HEK293T (cell line): ENCODE measurements at regions not wholly inside any gene's neighbourhood (a gene's known extent, or its start where the extent isn't known, plus 50 kb on each side); places are given as distances from the start of the nearest gene placed in this dataset.

Source experiments
- CTCF ChIA-PET: fragments of 350-600 bp; formaldehyde crosslinking; extraction: SDS; loops from one replicate; lab custom pipeline; 2021; ENCODE audit warnings: antibody characterized with exemption, inconsistent platforms; lab: Yijun Ruan, JAX
- POLR2A ChIA-PET: fragments of 350-600 bp; formaldehyde crosslinking; extraction: SDS; loops from one replicate; lab custom pipeline; 2020; ENCODE audit warnings: antibody characterized with exemption, inconsistent platforms; lab: Yijun Ruan, JAX
- DNase-seq: peaks from one replicate; pipeline ENCODE4 v3.0.0; 2012; ENCODE audit warnings: mixed read lengths; ENCODE audit errors: extremely low spot score
- ARNT ChIP-seq: fragments of 450-650 bp; IDR thresholded peaks from 2 replicates; pipeline ENCODE4 v1.6.1; 2017; ENCODE audit warnings: mild to moderate bottlenecking
- BHLHE40 ChIP-seq: fragments of 450-650 bp; IDR thresholded peaks from 2 replicates; pipeline ENCODE4 v1.6.1; 2016; ENCODE audit warnings: mild to moderate bottlenecking, moderate library complexity, borderline replicate concordance
- CTBP1 ChIP-seq: fragments of 450-650 bp; IDR thresholded peaks from 2 replicates; pipeline ENCODE4 v1.6.1; 2016; ENCODE audit warnings: borderline replicate concordance
- ELF4 ChIP-seq: fragments of 450-650 bp; IDR thresholded peaks from 2 replicates; pipeline ENCODE4 v1.6.1; 2017; ENCODE audit warnings: antibody characterized with exemption
- FOXA1 ChIP-seq: fragments of 450-650 bp; IDR thresholded peaks from 2 replicates; pipeline ENCODE4 v1.6.1; 2016; ENCODE audit warnings: mild to moderate bottlenecking
- FOXK2 ChIP-seq: fragments of 450-650 bp; IDR thresholded peaks from 2 replicates; pipeline ENCODE4 v1.6.1; 2016; ENCODE audit warnings: mild to moderate bottlenecking
- FOXM1 ChIP-seq: fragments of 450-650 bp; IDR thresholded peaks from 2 replicates; pipeline ENCODE4 v1.6.1; 2017; ENCODE audit warnings: mild to moderate bottlenecking, borderline replicate concordance
- HDGF ChIP-seq: fragments of 450-650 bp; IDR thresholded peaks from 2 replicates; pipeline ENCODE4 v1.6.1; 2017; ENCODE audit warnings: antibody characterized with exemption, borderline replicate concordance
- L3MBTL2 ChIP-seq: fragments of 450-650 bp; conservative IDR thresholded peaks from 2 replicates; pipeline ENCODE4 v1.6.1; 2016; ENCODE audit warnings: mild to moderate bottlenecking
- LEF1 ChIP-seq: fragments of 450-650 bp; IDR thresholded peaks from 2 replicates; pipeline ENCODE4 v1.6.1; 2017; ENCODE audit warnings: mild to moderate bottlenecking, borderline replicate concordance
- NFRKB ChIP-seq: fragments of 450-650 bp; IDR thresholded peaks from 2 replicates; pipeline ENCODE4 v1.6.1; 2016; ENCODE audit warnings: mild to moderate bottlenecking, moderate library complexity
- PKNOX1 ChIP-seq: fragments of 450-650 bp; IDR thresholded peaks from 2 replicates; pipeline ENCODE4 v1.6.1; 2016
- SP1 ChIP-seq: fragments of 450-650 bp; IDR thresholded peaks from 2 replicates; pipeline ENCODE4 v1.6.1; 2017
- SUZ12 ChIP-seq: fragments of 450-650 bp; IDR thresholded peaks from 2 replicates; pipeline ENCODE4 v1.6.1; 2016; ENCODE audit warnings: mild to moderate bottlenecking
- TARDBP ChIP-seq: fragments of 450-650 bp; IDR thresholded peaks from 2 replicates; pipeline ENCODE4 v1.6.1; 2016
- ZNF384 ChIP-seq: fragments of 450-650 bp; IDR thresholded peaks from 2 replicates; pipeline ENCODE4 v1.6.1; 2016

DNA sequence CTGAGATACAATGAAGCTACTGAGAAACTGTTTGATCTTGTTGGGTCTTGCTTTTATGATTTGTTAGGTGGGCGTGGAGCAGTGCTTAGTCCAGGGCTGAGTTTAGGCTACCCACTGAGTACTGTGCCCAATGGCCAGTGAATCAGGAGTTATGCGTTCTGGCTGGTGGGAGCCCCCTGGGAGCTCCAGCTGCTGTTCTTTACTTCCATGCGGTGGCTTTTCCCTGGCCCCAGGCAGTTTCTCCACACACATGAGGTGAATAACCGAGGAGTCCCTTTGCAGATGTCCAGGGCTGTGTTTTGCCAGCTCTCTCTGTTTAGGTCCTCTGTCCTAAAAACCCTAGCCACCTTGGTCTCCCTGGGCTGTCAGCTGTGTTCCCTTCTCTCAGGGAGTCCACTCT lies 106.5 kb downstream of the KLF13 start:
- CTCF ChIA-PET = no interaction called here
- POLR2A ChIA-PET = interaction anchor here (0.6 kb wide), 1 partner anchor 36 kb away, joined by 3 read pairs; no protein-coding TSS in a partner anchor

GRCh38 chr15:31433574-31433973 lies 106.9 kb downstream of the KLF13 start:
- POLR2A ChIA-PET = no interaction called here

More for the DNA sequence above, 106.5 kb downstream of the KLF13 start:
- no peak for DNase-seq
- TF ChIP-seq ELF4 = no peak
- TF ChIP-seq SUZ12 = no peak
- TF ChIP-seq HDGF = no peak
- TF ChIP-seq FOXM1 = no peak
- no peak for TF ChIP-seq L3MBTL2
- no peak for TF ChIP-seq BHLHE40
- no peak for TF ChIP-seq PKNOX1
- TF ChIP-seq NFRKB = no peak

GRCh38 chr15:31434275-31434587 lies 107.6 kb downstream of the KLF13 start:
- no peak for DNase-seq
- POLR2A ChIA-PET = interaction anchor here (1.7 kb wide), 1 partner anchor 108 kb away, joined by 7 read pairs; the partner anchor contains the start of gene KLF13

More at GRCh38 chr15:31433574-31433973, 106.9 kb downstream of the KLF13 start:
- CTCF ChIA-PET = no interaction called here
- no peak for DNase-seq
- TF ChIP-seq ELF4 = no peak
- no peak for TF ChIP-seq L3MBTL2
- no peak for TF ChIP-seq SUZ12
- TF ChIP-seq NFRKB = no peak
- TF ChIP-seq PKNOX1 = no peak

DNA sequence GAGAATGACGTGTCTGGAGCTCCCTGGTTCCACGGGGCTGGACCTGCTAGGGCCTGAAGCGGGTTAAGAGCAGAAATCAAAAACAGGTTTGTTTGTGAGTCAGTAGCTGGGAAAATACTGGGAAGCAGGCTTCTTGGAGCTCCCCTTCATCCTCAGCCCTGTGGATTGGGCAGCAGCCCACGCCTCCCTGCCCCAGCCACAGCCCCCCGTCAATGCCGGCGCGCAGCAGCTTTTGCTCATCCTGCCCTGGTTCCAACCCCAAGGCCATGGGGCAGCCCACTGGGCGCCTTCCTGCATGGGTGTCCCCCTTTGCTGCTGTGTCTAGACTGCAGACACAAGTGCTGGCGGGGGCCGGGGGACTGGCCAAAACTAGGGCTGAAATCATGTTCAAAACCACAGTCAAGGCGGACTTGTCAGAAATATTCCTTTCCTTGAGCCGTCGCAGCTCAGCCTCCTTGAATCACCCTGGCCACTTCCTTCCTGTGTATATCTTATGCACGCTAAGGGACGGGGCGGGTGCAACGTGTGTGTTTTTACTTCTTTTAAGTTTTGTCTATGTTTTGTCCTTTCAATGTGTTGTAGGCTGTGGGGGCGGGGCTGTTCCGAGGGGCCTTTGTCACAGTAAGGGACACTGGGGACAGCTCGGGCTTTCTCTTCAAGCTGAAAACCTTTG lies 108.1 kb downstream of the KLF13 start:
- CTCF ChIA-PET = interaction anchor here (0.7 to 1.5 kb wide), 7 partner anchors 14 to 450 kb away, joined by 3 to 6 read pairs (median 4); no protein-coding TSS in a partner anchor
- DNase-seq = no peak
- POLR2A ChIA-PET = interaction anchor here (0.7 to 1.7 kb wide), 3 partner anchors 35 to 219 kb away, joined by 3 to 7 read pairs (median 3); partner anchors contain the start of gene KLF13
- TF ChIP-seq FOXA1 (no peak), LEF1 (no peak), ELF4 (no peak), ARNT (no peak), ZNF384 (no peak), SP1 (no peak), CTBP1 (no peak), BHLHE40 (no peak)

More at GRCh38 chr15:31434275-31434587, 107.6 kb downstream of the KLF13 start:
- TF ChIP-seq L3MBTL2 = no peak
- TF ChIP-seq FOXK2 = no peak
- TF ChIP-seq TARDBP = no peak
- no peak for TF ChIP-seq SUZ12
- TF ChIP-seq ARNT = no peak
- no peak for TF ChIP-seq HDGF
- no peak for TF ChIP-seq SP1
- no peak for TF ChIP-seq FOXM1
- TF ChIP-seq ZNF384 = no peak
- TF ChIP-seq ELF4 = no peak
- TF ChIP-seq BHLHE40 = no peak
- TF ChIP-seq FOXA1 = no peak
- TF ChIP-seq LEF1 = no peak
- no peak for TF ChIP-seq CTBP1
- no peak for TF ChIP-seq NFRKB
- no peak for TF ChIP-seq PKNOX1
- CTCF ChIA-PET = interaction anchor here (0.7 to 1.5 kb wide), 3 partner anchors 13 to 450 kb away, joined by 3 to 4 read pairs (median 4); no protein-coding TSS in a partner anchor

DNA sequence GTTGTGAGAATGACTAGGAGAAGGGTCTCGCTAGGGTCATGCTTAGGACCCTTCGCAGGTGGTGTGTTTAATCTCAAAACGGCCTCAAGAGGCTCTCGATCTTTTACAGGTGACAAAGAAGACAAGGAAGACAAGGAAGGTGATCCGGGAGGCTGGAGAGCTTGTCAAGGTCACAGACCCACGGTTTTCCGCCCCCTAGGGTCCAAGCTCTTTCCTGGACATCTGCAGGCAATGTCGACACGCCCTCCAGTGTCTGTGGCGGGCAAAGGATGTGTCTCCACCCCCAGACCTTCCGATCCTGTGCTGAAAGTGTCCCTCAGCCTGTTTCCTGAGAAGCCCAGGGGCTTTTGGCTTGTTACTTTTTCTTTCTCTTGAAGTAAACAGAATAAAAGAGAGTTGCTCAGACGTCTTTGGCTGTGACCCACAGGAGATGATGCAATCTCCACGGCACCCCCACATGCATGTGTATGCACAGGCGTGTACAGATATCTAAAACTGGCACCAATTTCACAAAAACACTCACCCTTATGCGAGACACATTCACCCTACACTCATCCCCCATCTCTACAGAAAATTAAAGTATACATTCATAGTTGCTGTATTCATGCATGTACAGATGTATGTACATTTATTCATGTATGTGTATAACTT lies 108.8 kb downstream of the KLF13 start:
- DNase-seq = peak; percentile 54
- no peak for TF ChIP-seq L3MBTL2
- TF ChIP-seq TARDBP = no peak
- TF ChIP-seq FOXK2 = no peak
- no peak for TF ChIP-seq ARNT
- no peak for TF ChIP-seq NFRKB
- TF ChIP-seq BHLHE40 = no peak
- no peak for TF ChIP-seq ZNF384
- TF ChIP-seq FOXM1 = no peak
- TF ChIP-seq SUZ12 = no peak
- no peak for TF ChIP-seq ELF4
- TF ChIP-seq CTBP1 = no peak
- TF ChIP-seq LEF1 = no peak
- TF ChIP-seq HDGF = no peak
- POLR2A ChIA-PET = interaction anchor here (0.7 to 1.7 kb wide), 3 partner anchors 35 to 220 kb away, joined by 3 to 7 read pairs (median 3); partner anchors contain the start of gene KLF13
- CTCF ChIA-PET = interaction anchor here (1.0 to 1.5 kb wide), 6 partner anchors 15 to 236 kb away, joined by 3 to 6 read pairs (median 4); no protein-coding TSS in a partner anchor
